ENCODE measurements at regions not wholly inside any gene's neighbourhood (a gene's known extent, or its start where the extent isn't known, plus 50 kb on each side); places are given as distances from the start of the nearest gene placed in this dataset.

GRCh38 chr2:239475161-239476028, 74.6 kb upstream of the HDAC4 start:
- DNase-seq, result peak; percentile 8

DNA sequence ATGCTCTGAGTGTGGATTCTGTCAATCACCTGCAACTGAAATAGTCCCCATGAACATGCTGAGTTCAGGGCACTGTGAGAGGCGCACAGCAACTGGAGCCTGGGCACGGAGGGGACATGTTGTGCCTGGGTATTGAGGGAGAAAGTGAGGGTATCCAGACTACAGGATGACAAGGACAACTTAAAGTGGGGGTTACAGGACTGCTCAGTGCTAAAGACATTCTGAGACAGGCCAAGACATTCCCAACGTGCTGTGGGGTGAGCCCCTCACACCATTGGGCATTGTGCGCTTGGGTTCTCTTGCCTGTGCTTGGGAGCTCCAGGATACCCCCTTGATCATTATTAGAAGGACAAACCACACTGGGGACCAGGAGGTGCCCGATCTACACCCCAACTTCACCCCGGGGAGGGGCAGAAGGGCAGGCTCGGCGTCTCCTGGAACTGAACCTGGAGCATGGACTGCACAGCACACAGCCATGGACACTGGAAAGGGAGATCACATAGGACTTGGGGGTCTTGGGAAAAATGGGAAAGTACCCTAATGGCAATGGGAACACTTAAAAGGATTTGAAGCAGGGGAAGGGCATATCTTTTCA, 72.5 kb upstream of the HDAC4 start:
- peak; percentile 1 for DNase-seq

DNA sequence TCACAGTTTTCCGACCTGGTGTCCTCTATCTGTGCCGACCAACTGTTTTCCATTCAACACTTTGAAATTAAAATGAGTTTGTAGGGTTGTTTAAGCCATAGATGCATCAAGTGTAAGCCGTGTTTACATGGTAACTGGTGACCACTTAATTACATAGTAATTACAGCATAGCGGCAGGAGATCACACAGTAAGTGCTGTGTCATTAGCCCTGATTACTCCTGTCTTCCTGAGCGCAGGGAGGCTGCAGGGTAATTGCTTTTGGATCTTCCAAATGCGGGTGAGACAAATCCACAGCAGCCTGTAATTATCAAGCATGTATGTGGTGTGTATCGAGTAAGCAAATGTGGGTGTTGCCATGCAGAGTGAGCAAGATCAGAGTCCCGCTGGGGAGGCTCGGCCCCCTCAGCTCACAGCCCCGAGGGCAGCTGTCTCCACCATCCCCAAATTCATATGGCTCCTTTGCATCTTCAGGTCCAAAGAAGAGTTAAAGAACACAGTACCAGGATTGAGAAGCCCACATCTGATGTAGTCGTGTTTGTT, 71.5 kb upstream of the HDAC4 start:
- DNase-seq, result peak; percentile 9

- peak; percentile 12 for DNase-seq
These were observed 70.4 kb upstream of the HDAC4 start for GRCh38 chr2:239471011-239471792.

- DNase-seq, result peak; percentile 5
These were observed 69.5 kb upstream of the HDAC4 start for GRCh38 chr2:239470151-239470900.

- peak; percentile 4 for DNase-seq
These were observed 68.5 kb upstream of the HDAC4 start for GRCh38 chr2:239469106-239469960.

DNA sequence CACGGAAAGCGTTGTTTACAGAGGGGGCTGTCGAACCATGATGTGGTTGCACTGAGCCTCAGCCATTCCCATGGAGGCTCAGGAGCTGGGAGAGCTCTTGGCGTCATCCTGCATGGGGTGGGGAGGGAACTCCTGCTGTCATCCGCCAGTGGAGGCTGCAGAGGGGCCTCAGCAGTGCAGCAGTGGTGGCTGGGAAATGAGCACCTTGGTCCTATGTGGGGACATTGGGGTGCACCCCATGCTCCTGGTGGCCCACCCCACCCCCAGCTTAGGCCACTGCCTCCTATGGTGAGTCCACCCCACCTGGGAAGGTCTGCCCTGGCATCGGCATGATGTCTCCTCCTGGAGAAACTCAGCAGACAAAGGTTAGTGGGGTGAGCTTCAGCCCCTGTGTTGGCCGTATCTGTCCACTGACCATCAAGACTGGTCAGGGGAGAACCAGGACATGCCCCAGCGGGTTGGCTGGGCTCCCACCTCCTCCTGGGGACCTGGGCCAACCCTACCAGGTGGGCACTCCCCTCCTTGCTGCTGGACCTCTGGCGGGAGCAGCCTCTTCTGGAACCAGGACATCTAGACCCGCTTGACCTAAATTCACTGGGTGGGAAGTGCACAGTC, 67.8 kb upstream of the HDAC4 start:
- peak; percentile 7 for DNase-seq

- peak; percentile 9 for DNase-seq
These were observed 67.2 kb upstream of the HDAC4 start for GRCh38 chr2:239467956-239468490.

DNA sequence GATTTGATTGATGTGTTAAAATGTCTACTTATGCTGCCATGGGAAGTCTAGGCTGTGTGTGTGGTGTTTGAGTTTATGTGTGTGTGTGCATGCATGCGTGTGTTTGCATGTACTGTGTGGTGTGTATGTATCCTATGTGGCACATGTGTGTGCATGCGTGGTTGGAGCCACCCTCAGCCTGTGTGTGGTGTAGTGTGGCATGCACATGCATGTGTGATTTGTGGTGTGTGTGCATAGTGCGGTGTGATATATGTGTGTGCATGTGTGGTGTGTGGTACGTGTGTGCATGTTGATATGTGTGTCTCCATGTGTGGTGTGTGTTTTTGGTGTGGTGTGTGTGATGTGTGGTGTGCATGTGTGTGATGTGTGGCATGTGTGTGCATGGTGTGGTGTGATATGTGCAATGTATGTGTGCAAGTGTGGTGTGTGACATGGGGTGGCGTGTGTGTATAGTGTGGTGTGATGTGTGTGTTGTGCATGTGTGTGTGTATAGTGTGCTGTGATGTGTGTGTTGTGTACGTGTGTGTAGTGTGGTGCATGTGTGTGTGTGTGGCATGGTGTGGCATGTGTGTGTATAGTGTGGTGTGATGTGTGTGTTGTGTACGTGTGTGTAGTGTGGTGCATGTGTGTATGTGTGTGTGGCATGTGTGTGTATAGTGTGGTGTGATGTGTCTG, 66.6 kb upstream of the HDAC4 start:
- no peak for DNase-seq

DNA sequence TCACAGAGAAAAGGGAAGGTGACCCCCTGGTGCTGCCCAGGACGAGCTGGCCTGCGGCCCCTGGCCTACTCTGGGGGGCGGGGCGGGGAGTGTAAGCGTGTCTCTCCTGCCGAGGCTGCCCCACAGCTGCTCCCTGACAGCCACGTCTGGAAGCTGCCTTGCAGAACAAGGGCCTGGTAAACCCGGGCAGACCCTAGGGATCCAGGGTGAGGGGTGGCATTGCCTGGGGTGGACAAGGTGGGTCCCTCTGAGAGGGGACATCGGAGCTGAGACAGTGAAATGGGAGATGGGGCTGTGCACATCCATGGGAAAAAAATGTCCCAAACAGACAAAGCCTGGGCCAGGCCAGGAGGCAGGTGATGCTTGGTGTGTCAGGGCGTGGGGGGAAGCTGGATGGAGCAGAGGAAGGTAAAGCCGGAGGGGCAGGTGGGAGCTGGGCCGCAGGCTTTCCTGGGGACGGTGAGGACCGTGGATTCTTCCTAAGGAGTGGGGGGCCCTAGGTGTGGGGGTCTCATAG, 66.0 kb upstream of the HDAC4 start:
- DNase-seq, result peak; percentile 15

DNA sequence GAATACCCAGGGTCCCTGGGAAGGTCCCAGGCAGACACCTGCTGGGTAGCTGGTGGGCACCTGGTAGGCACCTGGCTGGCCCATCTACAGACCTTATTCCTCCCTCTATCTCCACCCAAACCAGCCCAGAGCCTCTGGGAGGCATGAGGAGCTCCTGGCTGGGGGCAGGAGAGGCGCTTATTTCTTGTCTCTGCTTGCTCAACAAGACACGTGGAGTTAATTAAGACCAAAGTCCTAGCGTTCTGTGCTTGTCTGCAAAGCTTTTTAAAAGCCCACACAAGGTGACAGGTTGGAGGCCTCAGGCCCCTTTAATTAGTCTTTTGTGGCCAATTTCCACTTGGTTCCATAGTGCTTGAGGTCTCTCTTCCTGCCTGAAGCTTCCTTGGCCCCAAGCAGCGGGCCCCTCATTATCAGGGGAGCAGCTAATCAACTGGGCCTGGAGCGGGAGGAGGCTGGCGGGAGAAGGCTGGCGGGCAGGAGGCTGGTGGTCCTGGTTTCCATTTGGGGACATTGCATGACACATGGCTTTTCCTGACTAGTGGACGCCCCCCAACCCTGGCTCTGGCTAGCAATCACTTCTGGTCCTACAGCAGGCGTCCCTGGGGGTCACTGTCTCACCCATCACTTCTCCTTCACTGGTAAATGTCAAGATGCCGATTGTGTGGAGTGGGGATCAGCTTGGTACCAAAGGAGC, 65.4 kb upstream of the HDAC4 start:
- DNase-seq, result peak; percentile 17

GRCh38 chr2:239465017-239466001, 64.5 kb upstream of the HDAC4 start:
- peak; percentile 44 for DNase-seq

DNA sequence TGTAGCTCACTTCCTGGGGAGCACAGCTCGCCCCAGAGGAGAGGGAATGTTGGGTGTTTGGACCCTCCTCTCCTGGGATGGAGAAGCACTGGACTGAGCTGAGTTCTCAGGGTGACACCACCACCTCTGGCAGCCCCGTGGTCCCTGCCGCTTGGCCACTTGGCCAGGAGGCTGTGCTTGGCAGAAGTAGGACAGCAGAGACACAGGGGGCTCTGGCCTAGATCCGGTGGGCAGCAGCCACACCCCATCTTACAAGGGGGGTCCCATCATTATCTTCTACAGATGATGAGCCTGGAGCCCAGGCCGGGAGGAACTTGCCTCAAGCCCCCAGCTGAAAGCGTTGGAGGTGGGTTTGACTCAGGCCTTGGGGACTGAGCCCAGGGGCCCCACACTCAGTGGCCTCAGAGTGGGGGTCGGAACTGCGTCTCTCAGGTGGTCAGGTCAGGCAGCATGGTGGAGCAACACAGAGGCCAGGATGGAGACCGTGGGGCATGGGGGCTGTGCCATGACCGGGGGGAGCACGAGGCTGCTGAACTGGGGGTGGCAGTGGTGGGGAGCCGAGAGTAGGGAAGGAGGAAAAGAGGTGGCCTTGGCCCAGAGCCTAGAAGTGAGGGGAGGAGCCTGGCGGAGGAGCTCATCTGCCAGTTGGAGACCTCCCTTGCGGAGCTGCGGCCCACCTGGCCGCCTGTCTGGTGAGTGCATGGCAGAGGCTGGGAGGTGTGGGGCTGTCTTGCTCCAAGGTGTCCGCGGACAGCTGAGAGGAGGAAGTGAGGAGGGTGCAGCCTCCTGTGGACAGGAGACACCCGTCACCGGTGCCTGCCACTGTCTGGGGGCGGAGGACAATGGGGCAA, 63.6 kb upstream of the HDAC4 start:
- DNase-seq, result peak; percentile 7

DNA sequence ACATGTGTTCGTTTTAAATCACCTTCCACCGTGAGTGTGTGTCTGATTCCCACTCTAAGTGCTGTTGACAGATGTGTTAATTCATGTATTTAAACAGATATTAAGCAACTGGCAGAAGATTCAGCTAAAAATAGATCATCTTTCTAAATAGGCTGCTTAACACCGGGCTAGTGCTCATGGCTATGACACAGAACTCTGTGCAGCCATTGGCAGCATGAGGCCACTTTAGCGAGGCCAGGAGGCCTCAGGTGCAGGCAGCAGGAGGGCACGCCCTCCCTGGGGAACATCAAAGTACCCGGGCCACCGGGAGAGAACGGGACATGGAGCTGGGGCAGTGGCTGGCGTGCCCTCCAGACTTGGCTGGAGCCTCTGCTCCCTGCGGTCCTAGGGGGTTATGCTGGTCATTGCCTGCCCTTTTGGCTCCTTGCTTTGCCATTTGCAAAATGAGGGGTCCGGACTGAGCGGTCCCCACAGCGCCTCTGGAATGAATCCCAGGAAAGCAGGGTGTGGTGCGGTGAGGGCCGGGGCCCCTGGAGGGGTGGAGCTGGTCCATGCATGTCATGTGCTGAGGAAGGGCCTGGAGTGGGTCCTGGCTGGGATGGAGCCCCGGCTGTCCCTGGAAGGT, 62.8 kb upstream of the HDAC4 start:
- DNase-seq, result no peak

DNA sequence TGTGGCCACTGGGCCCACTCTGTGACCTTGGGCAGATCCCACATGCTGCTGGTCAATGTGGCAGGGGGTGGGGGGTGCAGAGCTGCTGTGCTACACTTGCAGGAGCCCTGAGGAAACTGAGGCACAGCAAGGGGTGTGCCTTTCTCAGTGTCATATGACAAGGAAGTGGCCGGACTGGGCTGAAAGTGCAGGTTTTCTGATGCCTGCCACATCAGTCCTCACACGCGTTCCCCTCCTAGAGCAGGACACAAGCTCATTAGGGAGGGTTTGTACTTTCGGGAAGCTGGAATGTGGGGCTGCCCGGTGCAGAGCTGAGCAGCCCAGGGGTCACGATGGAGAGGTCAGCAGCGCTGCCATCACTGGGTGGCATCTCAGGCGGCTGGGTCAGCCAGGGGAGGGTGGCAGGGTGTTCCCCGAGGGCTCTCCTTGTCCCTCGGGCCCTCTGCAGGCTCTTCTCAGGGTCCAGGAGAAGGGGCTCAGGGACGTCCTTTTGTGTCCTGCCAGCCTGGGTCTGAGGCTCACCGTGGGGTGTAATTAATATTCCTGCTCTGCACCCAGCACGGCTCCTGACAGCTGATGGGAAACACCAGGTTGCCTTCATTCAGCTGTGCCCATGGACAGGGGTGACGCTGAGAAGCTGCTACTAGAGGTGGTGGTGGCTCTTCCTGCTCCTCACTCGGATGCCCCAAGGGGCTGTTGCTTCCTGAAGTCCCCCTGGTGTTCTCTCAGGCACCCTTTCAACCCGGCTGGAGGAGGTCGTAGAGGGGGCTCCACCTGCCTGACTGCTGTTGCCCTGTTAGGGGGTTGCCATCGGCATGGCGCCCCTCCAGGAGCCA, 62.1 kb upstream of the HDAC4 start:
- peak; percentile 3 for DNase-seq

- DNase-seq, result no peak
These were observed 61.3 kb upstream of the HDAC4 start for GRCh38 chr2:239462191-239462515.
